GM12872 (cell line): ENCODE measurements at regions not wholly inside any gene's neighbourhood (a gene's known extent, or its start where the extent isn't known, plus 50 kb on each side); places are given as distances from the start of the nearest gene placed in this dataset.

Experiments used
- CTCF ChIP-seq: IDR thresholded peaks from 3 replicates; pipeline ENCODE4 v1.5.1; 2011; ENCODE audit warnings: low read depth, mild to moderate bottlenecking, low read length, moderate library complexity; ENCODE audit not compliant: insufficient read depth

- no peak for TF ChIP-seq CTCF
These were observed 475.0 kb downstream of the GLRX3 start for GRCh38 chr10:130611239-130611638.

- TF ChIP-seq CTCF: no peak
These were observed 479.3 kb downstream of the GLRX3 start for GRCh38 chr10:130615457-130615856.

- no peak for TF ChIP-seq CTCF
These were observed 481.8 kb downstream of the GLRX3 start for GRCh38 chr10:130617985-130618384.

- TF ChIP-seq CTCF: no peak
These were observed 482.5 kb downstream of the GLRX3 start for GRCh38 chr10:130618647-130619046.

- no peak for TF ChIP-seq CTCF
These were observed 485.1 kb downstream of the GLRX3 start for GRCh38 chr10:130621231-130621775.

GRCh38 chr10:130623680-130624267, 487.6 kb downstream of the GLRX3 start:
- TF ChIP-seq CTCF: no peak

GRCh38 chr10:130627346-130628045, 491.3 kb downstream of the GLRX3 start:
- no peak for TF ChIP-seq CTCF
